ENCODE measurements at regions not wholly inside any gene's neighbourhood (a gene's known extent, or its start where the extent isn't known, plus 50 kb on each side); places are given as distances from the start of the nearest gene placed in this dataset.
"Not testable (repeated sequence)": the region's sequence is repeated elsewhere in the genome, so short reads cannot be mapped to it uniquely, and the experiment has no call there.

- no peak for DNase-seq
Measured at GRCh38 chr6:141969201-141969600, 163.5 kb upstream of the GJE1 start.

GRCh38 chr6:141968632-141969031 is 164.1 kb upstream of the GJE1 start:
- DNase-seq: no peak

GRCh38 chr6:141965016-141965545 is 167.6 kb upstream of the GJE1 start:
- no peak for DNase-seq

- no peak for DNase-seq
Measured at GRCh38 chr6:141963543-141964295, 169.0 kb upstream of the GJE1 start.

GRCh38 chr6:141957271-141957670 is 175.5 kb upstream of the GJE1 start:
- no peak for DNase-seq

- no peak for DNase-seq
Measured at GRCh38 chr6:141956868-141957267, 175.9 kb upstream of the GJE1 start.

- DNase-seq: peak; percentile 7
Measured at GRCh38 chr6:141956046-141956761, 176.5 kb upstream of the GJE1 start.

- no peak for DNase-seq
Measured at GRCh38 chr6:141953072-141953471, 179.7 kb upstream of the GJE1 start.

- no peak for DNase-seq
Measured at GRCh38 chr6:141946502-141946901, 186.2 kb upstream of the GJE1 start.

- DNase-seq: no peak
Measured at GRCh38 chr6:141938664-141939063, 194.1 kb upstream of the GJE1 start.

- DNase-seq: no peak
Measured at GRCh38 chr6:141932685-141933084, 200.0 kb upstream of the GJE1 start.

- not testable (repeated sequence) for DNase-seq
Measured at GRCh38 chr6:141926200-141926900, 206.4 kb upstream of the GJE1 start.

- DNase-seq: no peak
Measured at GRCh38 chr6:141925001-141925400, 207.7 kb upstream of the GJE1 start.

- no peak for DNase-seq
Measured at GRCh38 chr6:141922898-141923297, 209.8 kb upstream of the GJE1 start.

- not testable (repeated sequence) for DNase-seq
Measured at GRCh38 chr6:141916682-141917505, 215.8 kb upstream of the GJE1 start.

GRCh38 chr6:141914646-141915045 is 218.1 kb upstream of the GJE1 start:
- no peak for DNase-seq

GRCh38 chr6:141906569-141907080 is 226.1 kb upstream of the GJE1 start:
- no peak for DNase-seq

- no peak for DNase-seq
Measured at GRCh38 chr6:141890661-141891060, 242.1 kb upstream of the GJE1 start.

- no peak for DNase-seq
Measured at GRCh38 chr6:141884850-141885249, 247.9 kb upstream of the GJE1 start.

- no peak for DNase-seq
Measured at GRCh38 chr6:141878686-141879085, 254.0 kb upstream of the GJE1 start.

GRCh38 chr6:141877275-141877983 is 255.3 kb upstream of the GJE1 start:
- DNase-seq: no peak

All from DMS79 (cell line).